Panc1 (cell line): ENCODE measurements at regions not wholly inside any gene's neighbourhood (a gene's known extent, or its start where the extent isn't known, plus 50 kb on each side); places are given as distances from the start of the nearest gene placed in this dataset.

Source experiments
- ATAC-seq: fragments of 200-7000 bp; cut with Tn5 transposase; 2 replicates; pipeline ENCODE4 v1.9.1; 2020; ENCODE audit warnings: mild to moderate bottlenecking, moderate library complexity
- BruUV-seq: library from RNA; stranded (reverse); fragments of 400-500 nt; replicated peaks from 2 replicates; lab custom pipeline; 2021; lab: Mats Ljungman, UMichigan
- CTCF ChIA-PET: fragments of 300-600 bp; sonication (Branson Sonifier 250); formaldehyde crosslinking; loops from one replicate; lab custom pipeline; 2022; ENCODE audit warnings: antibody characterized with exemption; lab: Charles Lee
- POLR2A ChIA-PET: fragments of 300-600 bp; sonication (Branson Sonifier 250); formaldehyde crosslinking; loops from one replicate; lab custom pipeline; 2022; ENCODE audit warnings: antibody characterized with exemption; lab: Charles Lee
- DNase-seq: peaks from one replicate; pipeline ENCODE4 v3.0.0-alpha.2; 2010; ENCODE audit warnings: low read depth, low spot score
- H3K27ac ChIP-seq: 2 replicates; pipeline ENCODE4 v1.5.1; 2011; ENCODE audit warnings: mild to moderate bottlenecking, low read length, inconsistent platforms
- H3K27me3 ChIP-seq: fragments of 200-500 bp; sonication (Bioruptor generic); 2 replicates; pipeline ENCODE4 v1.6.0; 2014; ENCODE audit warnings: low read length, inconsistent platforms; ENCODE audit not compliant: control insufficient read depth, insufficient read depth
- H3K36me3 ChIP-seq: fragments of 200-500 bp; sonication (Bioruptor generic); 2 replicates; pipeline ENCODE4 v1.5.1; 2014; ENCODE audit warnings: inconsistent platforms, mild to moderate bottlenecking, low read length, moderate library complexity; ENCODE audit not compliant: control insufficient read depth, insufficient read depth
- H3K4me1 ChIP-seq: 2 replicates; pipeline ENCODE4 v1.5.1; 2011; ENCODE audit warnings: inconsistent platforms, mild to moderate bottlenecking, low read length, moderate library complexity; ENCODE audit not compliant: control insufficient read depth, insufficient read depth
- H3K4me3 ChIP-seq, 2 experiments: 2 replicates each; pipeline ENCODE4 v1.5.1; 2011 to 2012; ENCODE audit warnings: low read depth in 2 of 2, low read length in 2 of 2, mild to moderate bottlenecking in 2 of 2, inconsistent platforms in 1 of 2, moderate library complexity in 1 of 2
- H3K9me3 ChIP-seq: fragments of 200-500 bp; sonication (Bioruptor generic); 2 replicates; pipeline ENCODE4 v1.5.1; 2014; ENCODE audit warnings: low read depth, mild to moderate bottlenecking, inconsistent platforms, low read length, moderate library complexity; ENCODE audit not compliant: control insufficient read depth, insufficient read depth
- CTCF ChIP-seq: fragments of 450-650 bp; IDR thresholded peaks from 2 replicates; pipeline ENCODE4 v1.5.1; 2017; ENCODE audit warnings: mild to moderate bottlenecking
- POLR2AphosphoS5 ChIP-seq: IDR thresholded peaks from 2 replicates; pipeline ENCODE4 v1.6.1; 2012; ENCODE audit warnings: mild to moderate bottlenecking, low read depth, low read length, moderate library complexity
- SIN3A ChIP-seq: IDR thresholded peaks from 2 replicates; pipeline ENCODE4 v1.6.1; 2012; ENCODE audit warnings: low read depth, mild to moderate bottlenecking, low read length, moderate library complexity, borderline replicate concordance; ENCODE audit not compliant: insufficient read depth
- TCF7L2 ChIP-seq: IDR thresholded peaks from 2 replicates; pipeline ENCODE4 v1.6.1; 2011; ENCODE audit warnings: mild to moderate bottlenecking, low read depth, low read length, inconsistent platforms
- in situ Hi-C: cut with HindIII; loops from 2 replicates; pipeline ENCODE4 v1.10.0; 2016; ENCODE audit warnings: low sequenced_read_pairs, low pct_unique_long_range_greater_than_20kb
- intact Hi-C: fragments of 100-400 bp; cut with micrococcal nuclease; formaldehyde crosslinking; loops from one replicate; pipeline ENCODE4 v1.10.0; 2022; ENCODE audit not compliant: unreplicated experiment
- TF ChIP-seq, protein P1 (sequence below), 2 experiments: IDR thresholded peaks; 2 replicates each; pipeline ENCODE4 v1.6.1; 2011 to 2012; ENCODE audit warnings: low read depth in 2 of 2, control low read depth in 1 of 2, low read length in 1 of 2, mild to moderate bottlenecking in 1 of 2, moderate library complexity in 1 of 2; ENCODE audit not compliant: insufficient read depth in 1 of 2

DNA sequence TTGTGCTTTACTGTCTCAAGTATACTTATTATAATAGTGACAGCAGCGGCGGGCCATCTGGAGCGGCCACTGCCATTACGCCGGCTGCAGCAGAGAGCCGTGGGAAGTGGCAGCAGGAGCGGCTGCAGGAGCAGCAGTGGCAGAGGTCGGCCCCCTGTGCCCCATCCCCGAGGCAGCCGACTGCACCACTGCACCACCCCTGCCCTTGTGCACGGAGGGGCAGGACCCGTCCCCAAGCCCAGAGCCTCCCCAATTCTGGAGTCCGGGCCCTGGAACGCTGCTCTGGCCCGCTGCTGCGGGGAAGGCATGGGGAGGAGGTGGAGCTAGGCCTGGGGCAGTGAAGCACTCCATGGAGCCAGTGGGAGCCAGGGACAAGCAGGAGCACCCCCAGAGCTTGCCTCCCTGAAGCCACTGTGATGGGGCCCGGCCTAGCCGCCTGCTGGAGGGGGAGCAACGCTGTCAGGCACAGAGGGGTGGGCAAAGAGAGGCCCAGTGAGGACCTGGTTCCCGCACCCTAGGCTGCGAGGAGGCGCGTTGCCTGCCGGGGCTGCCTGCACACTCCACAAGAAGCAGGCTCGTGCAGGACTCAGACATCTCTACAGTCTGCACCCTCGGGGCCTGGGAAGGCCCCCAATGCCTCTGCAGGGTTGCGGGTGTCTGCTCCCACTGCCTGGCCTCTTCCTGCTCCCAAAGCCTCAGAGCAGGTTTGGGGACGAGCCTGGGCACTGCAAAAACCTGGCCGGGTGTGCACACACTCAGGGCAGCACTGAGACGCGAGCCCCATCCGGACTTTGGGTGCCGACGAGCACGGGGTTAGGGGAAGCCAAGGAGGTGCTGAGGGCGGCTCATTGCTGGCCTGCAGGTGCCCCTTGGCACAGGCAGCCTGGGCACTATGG, 74.2 kb upstream of the RASSF8 start:
- peaks cover 18% of the 10 kb centered on the region for H3K27me3 ChIP-seq
- no peak for DNase-seq
- in situ Hi-C loops (no loop called here), intact Hi-C loops (no loop called here)
- peak; percentile 62 for ATAC-seq
- H3K4me1 ChIP-seq: no peaks in the 10 kb centered on the region
- no TSS peak for BruUV-seq
- H3K36me3 ChIP-seq: no peaks in the 10 kb centered on the region
- ChIA-PET CTCF (no interaction called here), POLR2A (no interaction called here)
- no peak overlapping the region for H3K27ac ChIP-seq
- no peak overlapping the region for H3K4me3 ChIP-seq
- TF ChIP-seq SIN3A (no peak), POLR2AphosphoS5 (no peak), CTCF (no peak), TCF7L2 (no peak)
- TF ChIP-seq, protein P1, sequence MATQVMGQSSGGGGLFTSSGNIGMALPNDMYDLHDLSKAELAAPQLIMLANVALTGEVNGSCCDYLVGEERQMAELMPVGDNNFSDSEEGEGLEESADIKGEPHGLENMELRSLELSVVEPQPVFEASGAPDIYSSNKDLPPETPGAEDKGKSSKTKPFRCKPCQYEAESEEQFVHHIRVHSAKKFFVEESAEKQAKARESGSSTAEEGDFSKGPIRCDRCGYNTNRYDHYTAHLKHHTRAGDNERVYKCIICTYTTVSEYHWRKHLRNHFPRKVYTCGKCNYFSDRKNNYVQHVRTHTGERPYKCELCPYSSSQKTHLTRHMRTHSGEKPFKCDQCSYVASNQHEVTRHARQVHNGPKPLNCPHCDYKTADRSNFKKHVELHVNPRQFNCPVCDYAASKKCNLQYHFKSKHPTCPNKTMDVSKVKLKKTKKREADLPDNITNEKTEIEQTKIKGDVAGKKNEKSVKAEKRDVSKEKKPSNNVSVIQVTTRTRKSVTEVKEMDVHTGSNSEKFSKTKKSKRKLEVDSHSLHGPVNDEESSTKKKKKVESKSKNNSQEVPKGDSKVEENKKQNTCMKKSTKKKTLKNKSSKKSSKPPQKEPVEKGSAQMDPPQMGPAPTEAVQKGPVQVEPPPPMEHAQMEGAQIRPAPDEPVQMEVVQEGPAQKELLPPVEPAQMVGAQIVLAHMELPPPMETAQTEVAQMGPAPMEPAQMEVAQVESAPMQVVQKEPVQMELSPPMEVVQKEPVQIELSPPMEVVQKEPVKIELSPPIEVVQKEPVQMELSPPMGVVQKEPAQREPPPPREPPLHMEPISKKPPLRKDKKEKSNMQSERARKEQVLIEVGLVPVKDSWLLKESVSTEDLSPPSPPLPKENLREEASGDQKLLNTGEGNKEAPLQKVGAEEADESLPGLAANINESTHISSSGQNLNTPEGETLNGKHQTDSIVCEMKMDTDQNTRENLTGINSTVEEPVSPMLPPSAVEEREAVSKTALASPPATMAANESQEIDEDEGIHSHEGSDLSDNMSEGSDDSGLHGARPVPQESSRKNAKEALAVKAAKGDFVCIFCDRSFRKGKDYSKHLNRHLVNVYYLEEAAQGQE (IDR thresholded peaks at IDR 0.05; ENCODE audit: insufficient read depth in 1 of 2, low read depth in 2 of 2, low read length in 1 of 2): no peak
- 0 out of 2 replicates have a peak, but pooled peaks cover 2% of the 10 kb centered on the region for H3K9me3 ChIP-seq

DNA sequence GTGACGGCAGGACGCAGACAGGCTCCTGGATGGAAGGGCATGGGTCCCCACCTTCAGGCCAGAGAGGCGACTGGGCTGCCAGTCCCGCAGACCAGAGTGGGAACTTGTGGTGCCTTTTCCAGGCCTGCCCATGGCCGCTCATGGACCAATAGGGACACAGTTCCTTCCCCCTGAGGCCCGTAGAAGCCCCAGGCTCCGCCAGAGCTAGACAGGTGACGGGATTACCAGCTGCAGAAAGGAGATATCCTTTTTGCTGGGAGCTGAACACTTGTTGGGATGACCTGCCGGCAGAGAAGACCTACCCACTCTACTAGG, 73.6 kb upstream of the RASSF8 start:
- DNase-seq (no peak), ATAC-seq (peak; percentile 47; the same call in 1 of the 2 replicates)
- no peak overlapping the region for H3K4me3 ChIP-seq
- no peak for TF ChIP-seq POLR2AphosphoS5
- no peak for TF ChIP-seq CTCF
- TF ChIP-seq SIN3A: no peak
- TF ChIP-seq TCF7L2: no peak
- TF ChIP-seq, protein P1 (IDR thresholded peaks at IDR 0.05; ENCODE audit: insufficient read depth in 1 of 2, low read depth in 2 of 2, low read length in 1 of 2): no peak
- peaks cover 20% of the 10 kb centered on the region for H3K27me3 ChIP-seq
- no peaks in the 10 kb centered on the region for H3K4me1 ChIP-seq
- no TSS peak for BruUV-seq
- ChIA-PET CTCF (no interaction called here), POLR2A (interaction anchor here (0.6 kb wide), 1 partner anchor 18 kb away, joined by 4 read pairs; no protein-coding TSS in a partner anchor)
- no peaks in the 10 kb centered on the region for H3K36me3 ChIP-seq
- intact Hi-C loops: no loop called here
- 0 out of 2 replicates have a peak, but pooled peaks cover 2% of the 10 kb centered on the region for H3K9me3 ChIP-seq
- in situ Hi-C loops: no loop called here
- H3K27ac ChIP-seq: no peak overlapping the region
